ENCODE measurements at regions not wholly inside any gene's neighbourhood (a gene's known extent, or its start where the extent isn't known, plus 50 kb on each side); places are given as distances from the start of the nearest gene placed in this dataset.

GRCh38 chr1:245041058-245041698 is 113.6 kb upstream of the KIF26B start:
- no peaks in the 10 kb centered on the region for H3K79me2 ChIP-seq (ENCODE audit: control insufficient read depth, insufficient read depth, low read length)
- DNase-seq (ENCODE audit: low read depth, low spot score) (no peak), FAIRE-seq (no peak)
- POLR2A ChIA-PET, result no interaction called here
- H3K27me3 ChIP-seq (ENCODE audit: control insufficient read depth in 2 of 2, insufficient read depth in 2 of 2, low read length in 2 of 2), result no peaks in the 10 kb centered on the region
- no peak overlapping the region for H3K27ac ChIP-seq (ENCODE audit: insufficient read depth, low read depth, low read length)
- no peaks in the 10 kb centered on the region for H3K9me3 ChIP-seq (replicated peaks; ENCODE audit: control insufficient read depth, insufficient read depth, low read length)
- H3K4me3 ChIP-seq (replicated peaks in 1 of 3; ENCODE audit: insufficient read depth in 1 of 3, low read depth in 1 of 3, low read length in 3 of 3), result no peak overlapping the region
- intact Hi-C loops (cut with micrococcal nuclease) (no loop called here), dilution Hi-C loops (cut with MboI; ENCODE audit: extremely low pct_ligation_motif_present, low sequenced_read_pairs) (no loop called here)
- CTCF ChIA-PET, result interaction anchor here (1.9 to 4.6 kb wide), 8 partner anchors 9 to 437 kb away, joined by 4 to 131 read pairs (median 32); partner anchors contain the start of gene HNRNPU
- no peak overlapping the region for H3K9ac ChIP-seq (replicated peaks; ENCODE audit: extremely low read depth, insufficient read depth, low read length)
- BruUV-seq (replicated peaks), result no TSS peak
- H3K4me2 ChIP-seq (ENCODE audit: insufficient read depth, low read length), result no peak overlapping the region
- H4K20me1 ChIP-seq (replicated peaks; ENCODE audit: control insufficient read depth, extremely low read depth, insufficient read depth, low read length), result no peaks in the 10 kb centered on the region
- H3K4me1 ChIP-seq (ENCODE audit: control insufficient read depth, extremely low read depth, insufficient read depth, low read length), result no peaks in the 10 kb centered on the region
- no peaks in the 10 kb centered on the region for H3K9me1 ChIP-seq (replicated peaks; ENCODE audit: control insufficient read depth, extremely low read depth, insufficient read depth, low read length)
- no peak for TF ChIP-seq GATA2 (IDR thresholded peaks at IDR 0.05; ENCODE audit: insufficient read depth, insufficient read length, low read depth, low read length)
- no peak for TF ChIP-seq EZH2 (IDR thresholded peaks at IDR 0.05; ENCODE audit: borderline replicate concordance, low read depth, low read length, severe bottlenecking)
- no peak for TF ChIP-seq POLR2A (IDR thresholded peaks at IDR 0.05; ENCODE audit: low read depth, low read length)
- TF ChIP-seq, protein P1, sequence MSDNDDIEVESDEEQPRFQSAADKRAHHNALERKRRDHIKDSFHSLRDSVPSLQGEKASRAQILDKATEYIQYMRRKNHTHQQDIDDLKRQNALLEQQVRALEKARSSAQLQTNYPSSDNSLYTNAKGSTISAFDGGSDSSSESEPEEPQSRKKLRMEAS (IDR thresholded peaks at IDR 0.05; ENCODE audit: insufficient read depth, insufficient read length), result no peak
- no peak for TF ChIP-seq POLR2AphosphoS5 (IDR thresholded peaks at IDR 0.05; ENCODE audit: insufficient read depth, low read depth, low read length)
- no peaks in the 10 kb centered on the region for H3K36me3 ChIP-seq (ENCODE audit: control insufficient read depth in 2 of 2, extremely low read depth in 1 of 2, insufficient read depth in 2 of 2, low read length in 2 of 2)
- H2AFZ ChIP-seq (ENCODE audit: low read depth, low read length), result no peak overlapping the region

DNA sequence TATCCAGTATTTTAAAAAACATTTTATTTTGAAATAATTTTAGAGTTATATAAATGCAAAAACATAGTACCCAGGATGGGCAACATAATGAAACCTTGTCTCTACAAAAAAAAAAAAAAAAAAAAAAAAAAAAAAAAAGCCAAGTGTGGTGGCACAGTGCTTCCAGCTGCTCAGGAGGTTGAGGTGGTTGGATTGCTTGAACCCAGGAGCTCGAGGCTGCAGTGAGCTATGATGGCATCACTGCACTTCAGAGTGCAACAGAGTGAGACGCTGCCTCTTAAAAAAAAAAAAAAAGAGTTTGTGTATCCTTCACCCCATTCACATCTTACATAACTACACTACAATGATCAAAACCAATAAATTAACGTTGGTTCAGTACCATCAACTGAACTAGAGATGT is 115.6 kb upstream of the KIF26B start:
- H2AFZ ChIP-seq (ENCODE audit: low read depth, low read length), result no peak overlapping the region
- H3K4me1 ChIP-seq (ENCODE audit: control insufficient read depth, extremely low read depth, insufficient read depth, low read length), result no peaks in the 10 kb centered on the region
- H3K4me2 ChIP-seq (ENCODE audit: insufficient read depth, low read length), result no peak overlapping the region
- no peaks in the 10 kb centered on the region for H3K9me3 ChIP-seq (replicated peaks; ENCODE audit: control insufficient read depth, insufficient read depth, low read length)
- no peak overlapping the region for H3K27ac ChIP-seq (ENCODE audit: insufficient read depth, low read depth, low read length)
- FAIRE-seq (no peak), DNase-seq (ENCODE audit: low read depth, low spot score) (no peak)
- CTCF ChIA-PET, result interaction anchor here (0.7 kb wide), 1 partner anchor 239 kb away, joined by 3 read pairs; no protein-coding TSS in a partner anchor
- H3K9me1 ChIP-seq (replicated peaks; ENCODE audit: control insufficient read depth, extremely low read depth, insufficient read depth, low read length), result no peaks in the 10 kb centered on the region
- BruUV-seq (replicated peaks), result no TSS peak
- POLR2A ChIA-PET, result no interaction called here
- H3K4me3 ChIP-seq (replicated peaks in 1 of 3; ENCODE audit: insufficient read depth in 1 of 3, low read depth in 1 of 3, low read length in 3 of 3), result no peak overlapping the region
- intact Hi-C loops (cut with micrococcal nuclease), result no loop called here
- no peaks in the 10 kb centered on the region for H4K20me1 ChIP-seq (replicated peaks; ENCODE audit: control insufficient read depth, extremely low read depth, insufficient read depth, low read length)
- TF ChIP-seq GATA2 (IDR thresholded peaks at IDR 0.05; ENCODE audit: insufficient read depth, insufficient read length, low read depth, low read length) (no peak), MYC (IDR thresholded peaks at IDR 0.05; ENCODE audit: low read depth, low read length) (no peak), POLR2A (IDR thresholded peaks at IDR 0.05; ENCODE audit: low read depth, low read length) (no peak), FOS (IDR thresholded peaks at IDR 0.05; ENCODE audit: borderline replicate concordance, insufficient read depth, low read length) (no peak), POLR2AphosphoS5 (IDR thresholded peaks at IDR 0.05; ENCODE audit: insufficient read depth, low read depth, low read length) (no peak), JUN (IDR thresholded peaks at IDR 0.05; ENCODE audit: borderline replicate concordance, insufficient read depth, insufficient read length, low read depth) (no peak), EZH2 (IDR thresholded peaks at IDR 0.05; ENCODE audit: borderline replicate concordance, low read depth, low read length, severe bottlenecking) (no peak)
- TF ChIP-seq, protein P2, sequence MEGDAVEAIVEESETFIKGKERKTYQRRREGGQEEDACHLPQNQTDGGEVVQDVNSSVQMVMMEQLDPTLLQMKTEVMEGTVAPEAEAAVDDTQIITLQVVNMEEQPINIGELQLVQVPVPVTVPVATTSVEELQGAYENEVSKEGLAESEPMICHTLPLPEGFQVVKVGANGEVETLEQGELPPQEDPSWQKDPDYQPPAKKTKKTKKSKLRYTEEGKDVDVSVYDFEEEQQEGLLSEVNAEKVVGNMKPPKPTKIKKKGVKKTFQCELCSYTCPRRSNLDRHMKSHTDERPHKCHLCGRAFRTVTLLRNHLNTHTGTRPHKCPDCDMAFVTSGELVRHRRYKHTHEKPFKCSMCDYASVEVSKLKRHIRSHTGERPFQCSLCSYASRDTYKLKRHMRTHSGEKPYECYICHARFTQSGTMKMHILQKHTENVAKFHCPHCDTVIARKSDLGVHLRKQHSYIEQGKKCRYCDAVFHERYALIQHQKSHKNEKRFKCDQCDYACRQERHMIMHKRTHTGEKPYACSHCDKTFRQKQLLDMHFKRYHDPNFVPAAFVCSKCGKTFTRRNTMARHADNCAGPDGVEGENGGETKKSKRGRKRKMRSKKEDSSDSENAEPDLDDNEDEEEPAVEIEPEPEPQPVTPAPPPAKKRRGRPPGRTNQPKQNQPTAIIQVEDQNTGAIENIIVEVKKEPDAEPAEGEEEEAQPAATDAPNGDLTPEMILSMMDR (IDR thresholded peaks at IDR 0.05; ENCODE audit: extremely low read depth in 1 of 2, insufficient read depth in 1 of 2, low read depth in 1 of 2, low read length in 2 of 2), result no peak
- TF ChIP-seq, protein P1 (IDR thresholded peaks at IDR 0.05; ENCODE audit: insufficient read depth, insufficient read length), result no peak
- H3K79me2 ChIP-seq (ENCODE audit: control insufficient read depth, insufficient read depth, low read length), result no peaks in the 10 kb centered on the region
- no peaks in the 10 kb centered on the region for H3K36me3 ChIP-seq (ENCODE audit: control insufficient read depth in 2 of 2, extremely low read depth in 1 of 2, insufficient read depth in 2 of 2, low read length in 2 of 2)
- no peaks in the 10 kb centered on the region for H3K27me3 ChIP-seq (ENCODE audit: control insufficient read depth in 2 of 2, insufficient read depth in 2 of 2, low read length in 2 of 2)
- H3K9ac ChIP-seq (replicated peaks; ENCODE audit: extremely low read depth, insufficient read depth, low read length), result no peak overlapping the region
- dilution Hi-C loops (cut with MboI; ENCODE audit: extremely low pct_ligation_motif_present, low sequenced_read_pairs), result no loop called here
